Calu3 (cell line): ENCODE measurements at regions not wholly inside any gene's neighbourhood (a gene's known extent, or its start where the extent isn't known, plus 50 kb on each side); places are given as distances from the start of the nearest gene placed in this dataset.

Experiments used
- BruUV-seq: library from RNA; stranded (reverse); fragments of 400-500 nt; replicated peaks from 2 replicates; lab custom pipeline; 2021; lab: Mats Ljungman, UMichigan
- CTCF ChIA-PET: fragments of 300-600 bp; sonication (Branson Sonifier 250); formaldehyde crosslinking; loops from one replicate; lab custom pipeline; 2022; ENCODE audit warnings: antibody characterized with exemption; lab: Charles Lee
- DNase-seq: peaks from one replicate; pipeline ENCODE4 v3.0.0; 2022
- H3K27ac Mint-ChIP-seq: one replicate; pipeline ENCODE4 v1.8.0; 2022; ENCODE audit warnings: mixed read lengths; ENCODE audit not compliant: unreplicated experiment
- H3K27me3 Mint-ChIP-seq: one replicate; pipeline ENCODE4 v1.8.0; 2022; ENCODE audit warnings: mixed read lengths; ENCODE audit not compliant: unreplicated experiment
- H3K36me3 Mint-ChIP-seq: one replicate; pipeline ENCODE4 v1.8.0; 2022; ENCODE audit warnings: mild to moderate bottlenecking, moderate library complexity, mixed read lengths; ENCODE audit not compliant: insufficient read depth, unreplicated experiment
- H3K4me1 Mint-ChIP-seq: one replicate; pipeline ENCODE4 v1.8.0; 2022; ENCODE audit warnings: mild to moderate bottlenecking, low read depth, mixed read lengths; ENCODE audit not compliant: unreplicated experiment
- H3K4me3 Mint-ChIP-seq: one replicate; pipeline ENCODE4 v1.8.0; 2022; ENCODE audit warnings: mild to moderate bottlenecking, low read depth, moderate library complexity, mixed read lengths; ENCODE audit not compliant: unreplicated experiment
- H3K9me3 Mint-ChIP-seq: one replicate; pipeline ENCODE4 v1.8.0; 2022; ENCODE audit warnings: low read depth, mixed read lengths; ENCODE audit not compliant: unreplicated experiment
- intact Hi-C: fragments of 100-400 bp; cut with micrococcal nuclease; formaldehyde crosslinking; loops from one replicate; pipeline ENCODE4 v1.10.0; 2022; ENCODE audit not compliant: unreplicated experiment
- TF ChIP-seq, protein P1 (sequence below): fragments of 200-600 bp; IDR thresholded peaks from one replicate; pipeline ENCODE4 v1.8.0; 2022; ENCODE audit warnings: antibody characterized with exemption; ENCODE audit not compliant: unreplicated experiment

DNA sequence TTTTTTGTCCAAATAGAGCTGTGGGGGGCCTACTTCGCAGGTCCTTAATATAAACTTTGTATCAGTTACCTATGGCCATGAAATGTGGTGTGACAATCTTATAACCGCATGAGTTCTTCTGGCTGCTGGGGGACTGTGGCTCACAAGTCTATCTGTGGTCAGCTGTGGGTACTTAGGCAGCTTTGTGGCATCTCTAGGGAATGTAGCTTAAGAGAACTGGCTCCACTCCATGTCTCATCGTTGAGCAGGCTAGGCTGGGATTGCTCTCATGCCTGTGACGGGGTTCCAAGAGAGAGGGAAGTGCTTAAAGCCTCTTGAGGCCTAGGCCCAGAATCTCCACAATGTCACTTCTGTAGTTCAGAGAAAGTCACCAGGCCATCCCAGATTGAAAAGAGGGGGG is 140.5 kb downstream of the BTBD3 start:
- Mint-ChIP-seq H3K27ac (no peak overlapping the region), H3K4me3 (no peak overlapping the region), H3K9me3 (no peaks in the 10 kb centered on the region), H3K27me3 (no peaks in the 10 kb centered on the region), H3K36me3 (no peaks in the 10 kb centered on the region), H3K4me1 (peaks cover 12% of the 10 kb centered on the region)
- intact Hi-C loops: no loop called here
- BruUV-seq: no TSS peak
- DNase-seq: no peak
- CTCF ChIA-PET: no interaction called here
- TF ChIP-seq, protein P1, sequence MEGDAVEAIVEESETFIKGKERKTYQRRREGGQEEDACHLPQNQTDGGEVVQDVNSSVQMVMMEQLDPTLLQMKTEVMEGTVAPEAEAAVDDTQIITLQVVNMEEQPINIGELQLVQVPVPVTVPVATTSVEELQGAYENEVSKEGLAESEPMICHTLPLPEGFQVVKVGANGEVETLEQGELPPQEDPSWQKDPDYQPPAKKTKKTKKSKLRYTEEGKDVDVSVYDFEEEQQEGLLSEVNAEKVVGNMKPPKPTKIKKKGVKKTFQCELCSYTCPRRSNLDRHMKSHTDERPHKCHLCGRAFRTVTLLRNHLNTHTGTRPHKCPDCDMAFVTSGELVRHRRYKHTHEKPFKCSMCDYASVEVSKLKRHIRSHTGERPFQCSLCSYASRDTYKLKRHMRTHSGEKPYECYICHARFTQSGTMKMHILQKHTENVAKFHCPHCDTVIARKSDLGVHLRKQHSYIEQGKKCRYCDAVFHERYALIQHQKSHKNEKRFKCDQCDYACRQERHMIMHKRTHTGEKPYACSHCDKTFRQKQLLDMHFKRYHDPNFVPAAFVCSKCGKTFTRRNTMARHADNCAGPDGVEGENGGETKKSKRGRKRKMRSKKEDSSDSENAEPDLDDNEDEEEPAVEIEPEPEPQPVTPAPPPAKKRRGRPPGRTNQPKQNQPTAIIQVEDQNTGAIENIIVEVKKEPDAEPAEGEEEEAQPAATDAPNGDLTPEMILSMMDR: no peak

DNA sequence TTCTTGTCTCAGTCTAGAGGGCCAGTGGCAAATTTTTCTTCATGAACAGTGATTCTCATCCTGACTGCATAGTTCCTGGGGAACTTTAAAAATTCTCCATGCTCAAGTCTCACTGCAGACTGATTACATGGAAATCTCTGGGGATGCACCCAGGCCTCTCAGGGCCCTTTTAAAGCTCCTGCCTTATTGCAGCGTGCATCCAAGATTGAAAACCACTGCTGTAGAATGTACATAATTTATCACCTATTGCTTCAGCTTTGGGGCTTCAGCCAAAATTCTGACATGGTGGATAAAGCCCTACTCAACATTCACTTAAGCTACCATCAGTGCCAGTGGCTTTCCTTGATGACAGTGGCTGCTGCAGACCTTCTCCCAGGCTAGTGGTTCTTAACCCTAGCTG is 143.8 kb downstream of the BTBD3 start:
- Mint-ChIP-seq H3K27ac (no peak overlapping the region), H3K27me3 (no peaks in the 10 kb centered on the region), H3K4me3 (no peak overlapping the region), H3K9me3 (no peaks in the 10 kb centered on the region), H3K4me1 (peaks cover 12% of the 10 kb centered on the region), H3K36me3 (no peaks in the 10 kb centered on the region)
- intact Hi-C loops: no loop called here
- BruUV-seq: no TSS peak
- CTCF ChIA-PET: no interaction called here
- TF ChIP-seq, protein P1: no peak
- DNase-seq: no peak

DNA sequence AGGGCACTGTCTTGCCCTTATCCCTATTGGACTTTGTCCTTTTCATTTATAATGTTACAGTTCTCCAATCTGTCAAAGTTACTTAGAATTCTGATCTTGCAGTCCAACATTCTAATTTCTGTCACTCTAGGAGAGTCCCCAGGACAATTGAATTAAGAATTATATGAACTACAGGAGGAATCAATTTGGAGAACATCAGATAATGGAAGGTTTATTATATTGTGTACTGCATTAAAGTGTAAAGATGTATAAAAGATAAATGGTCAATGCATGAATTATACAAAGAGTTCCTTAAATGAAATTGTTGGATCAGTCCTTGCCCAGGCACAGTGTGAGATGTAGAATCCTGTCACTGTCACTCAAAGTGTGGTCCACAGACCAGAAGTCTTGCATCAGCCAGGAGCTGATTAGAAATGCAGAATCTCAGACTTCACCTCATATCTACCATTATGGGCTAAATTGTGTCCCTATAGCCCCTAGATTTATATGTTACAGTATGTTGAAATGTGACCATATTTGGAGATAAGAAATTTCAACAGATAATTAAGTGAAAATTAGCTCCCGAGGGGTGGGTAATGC is 145.5 kb downstream of the BTBD3 start:
- CTCF ChIA-PET: no interaction called here
- DNase-seq: no peak
- intact Hi-C loops: no loop called here
- Mint-ChIP-seq H3K4me3 (no peak overlapping the region), H3K4me1 (peaks cover 12% of the 10 kb centered on the region), H3K36me3 (no peaks in the 10 kb centered on the region), H3K9me3 (no peaks in the 10 kb centered on the region), H3K27me3 (no peaks in the 10 kb centered on the region), H3K27ac (no peak overlapping the region)
- TF ChIP-seq, protein P1: no peak
- no TSS peak for BruUV-seq

- intact Hi-C loops: no loop called here
- TF ChIP-seq, protein P1: no peak
- no peak for DNase-seq
- CTCF ChIA-PET: no interaction called here
- BruUV-seq: no TSS peak
- H3K36me3 Mint-ChIP-seq: no peaks in the 10 kb centered on the region
- no peak overlapping the region for H3K27ac Mint-ChIP-seq
- peaks cover 12% of the 10 kb centered on the region for H3K4me1 Mint-ChIP-seq
- H3K4me3 Mint-ChIP-seq: no peak overlapping the region
- H3K27me3 Mint-ChIP-seq: no peaks in the 10 kb centered on the region
- no peaks in the 10 kb centered on the region for H3K9me3 Mint-ChIP-seq
Observed at GRCh38 chr20:12064540-12064939, 146.8 kb downstream of the BTBD3 start.
